ENCODE measurements at regions not wholly inside any gene's neighbourhood (a gene's known extent, or its start where the extent isn't known, plus 50 kb on each side); places are given as distances from the start of the nearest gene placed in this dataset.

DNA sequence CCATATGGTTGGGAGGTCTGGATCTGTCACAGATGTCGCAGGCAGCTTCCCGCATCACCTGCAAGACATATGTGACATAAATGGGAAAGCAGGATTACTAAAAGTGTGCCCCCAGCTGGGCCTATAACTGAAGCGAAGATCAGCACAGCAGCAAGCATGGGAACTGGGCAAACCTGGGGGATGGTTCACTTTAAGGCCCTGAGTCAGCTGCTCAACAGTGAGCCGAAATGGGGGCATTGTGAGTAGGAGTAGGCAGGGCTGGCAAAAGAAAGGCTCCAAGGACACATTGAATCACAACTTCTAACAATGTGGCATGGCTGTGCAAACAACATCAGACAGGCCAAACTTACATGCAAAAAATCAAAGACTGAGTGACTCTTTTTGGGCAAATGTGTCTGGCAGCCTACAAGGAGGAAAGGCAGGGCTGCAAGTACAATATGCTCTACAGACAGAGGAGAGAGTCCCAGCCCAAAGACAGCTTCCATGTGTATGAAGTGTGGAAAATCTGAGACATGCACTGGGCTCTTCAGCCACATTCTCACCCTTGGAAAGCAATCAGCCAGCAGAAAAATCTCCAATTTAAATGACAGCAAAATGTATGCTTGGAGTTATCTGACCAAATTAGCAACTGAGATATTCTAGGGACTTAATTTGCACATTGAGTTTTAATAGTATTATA is 531.0 kb upstream of the MMS22L start:
- no peak for DNase-seq (ENCODE audit: low read depth)

DNA sequence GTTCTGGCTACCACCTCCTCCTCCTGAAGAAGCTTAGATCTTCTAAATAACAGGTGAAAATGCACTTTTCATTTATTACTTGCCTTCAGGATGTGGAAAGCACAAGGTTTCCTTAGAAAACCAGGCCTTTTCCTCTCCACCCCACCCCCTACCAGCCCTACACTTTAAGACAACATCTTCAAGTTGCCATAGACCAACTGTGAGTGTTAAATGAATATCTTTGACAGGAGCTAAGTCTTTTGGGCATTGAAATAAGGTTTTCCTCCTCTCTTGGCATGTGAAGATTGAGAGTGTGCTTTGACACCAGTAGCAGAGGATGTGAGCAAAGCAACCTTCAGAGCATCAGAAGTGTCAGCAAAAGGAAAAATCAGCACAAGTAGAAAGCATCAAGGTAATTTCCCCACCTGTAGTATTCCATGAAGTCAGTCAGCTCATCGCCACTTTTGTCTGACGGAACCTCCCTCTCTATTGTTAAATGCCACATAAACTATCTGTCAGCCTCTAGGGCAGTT is 532.3 kb upstream of the MMS22L start:
- DNase-seq (ENCODE audit: low read depth) = no peak

DNA sequence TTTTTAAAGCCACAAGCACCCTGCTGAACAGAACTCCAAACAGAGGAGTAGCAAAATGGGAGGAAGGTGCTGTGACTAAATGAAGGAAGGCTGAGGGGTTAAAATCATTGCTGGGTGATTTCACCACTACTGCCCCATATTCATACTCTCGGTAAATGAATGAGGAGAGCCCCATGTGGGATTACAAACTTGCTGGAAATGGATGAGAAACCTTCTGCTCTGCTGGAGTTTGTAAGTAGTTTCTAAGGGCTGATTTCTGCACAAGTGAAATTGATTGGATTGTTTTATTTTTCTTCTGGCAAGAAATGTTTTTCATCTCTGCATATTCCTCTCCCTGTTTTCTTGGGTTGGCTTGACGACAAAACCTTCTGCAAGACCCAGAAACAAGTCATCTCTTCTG is 533.5 kb upstream of the MMS22L start:
- no peak for DNase-seq (ENCODE audit: low read depth)

- DNase-seq (ENCODE audit: low read depth) = no peak
These were observed 536.7 kb upstream of the MMS22L start for GRCh38 chr6:97819710-97820109.

DNA sequence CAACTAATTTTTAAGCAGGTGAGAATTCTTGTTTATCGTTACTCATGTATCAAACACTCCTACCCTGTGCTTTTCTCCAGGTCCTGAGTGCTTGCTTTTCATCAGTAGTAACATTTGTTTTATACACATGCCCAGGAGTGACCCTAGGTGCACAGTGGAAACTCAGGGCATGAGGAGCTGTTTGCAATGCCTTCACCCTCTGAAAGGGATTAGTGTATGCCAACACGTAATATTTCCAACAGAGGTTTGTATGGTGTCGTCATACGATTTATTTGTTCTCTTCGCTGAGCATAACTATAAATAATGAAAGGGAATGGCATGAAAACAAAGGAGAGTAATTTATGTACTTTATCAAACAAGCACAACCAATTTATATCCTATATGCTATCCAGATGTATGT is 537.4 kb upstream of the MMS22L start:
- no peak for DNase-seq (ENCODE audit: low read depth)

DNA sequence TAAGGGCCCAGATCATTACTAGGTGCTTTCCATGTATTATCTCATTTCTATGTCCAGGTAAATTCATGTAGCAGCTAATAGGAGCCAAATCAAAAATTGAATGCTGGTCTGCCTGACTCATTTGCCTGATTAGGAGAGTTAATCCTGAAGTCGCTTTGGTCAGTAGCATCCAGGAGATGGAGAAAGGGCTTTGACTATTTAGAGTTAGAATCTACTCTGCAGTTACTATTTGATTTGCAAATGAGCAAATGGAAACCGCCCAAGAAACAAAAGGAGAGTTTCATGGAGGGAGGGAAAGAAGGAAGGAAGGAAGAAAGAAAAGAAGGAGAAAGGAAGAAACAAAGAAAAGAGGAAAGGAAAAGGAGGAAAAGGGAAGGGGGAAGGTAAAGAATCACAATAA is 539.6 kb upstream of the MMS22L start:
- no peak for DNase-seq (ENCODE audit: low read depth)

GRCh38 chr6:97841763-97842162 is 558.7 kb upstream of the MMS22L start:
- no peak for DNase-seq (ENCODE audit: low read depth)

DNA sequence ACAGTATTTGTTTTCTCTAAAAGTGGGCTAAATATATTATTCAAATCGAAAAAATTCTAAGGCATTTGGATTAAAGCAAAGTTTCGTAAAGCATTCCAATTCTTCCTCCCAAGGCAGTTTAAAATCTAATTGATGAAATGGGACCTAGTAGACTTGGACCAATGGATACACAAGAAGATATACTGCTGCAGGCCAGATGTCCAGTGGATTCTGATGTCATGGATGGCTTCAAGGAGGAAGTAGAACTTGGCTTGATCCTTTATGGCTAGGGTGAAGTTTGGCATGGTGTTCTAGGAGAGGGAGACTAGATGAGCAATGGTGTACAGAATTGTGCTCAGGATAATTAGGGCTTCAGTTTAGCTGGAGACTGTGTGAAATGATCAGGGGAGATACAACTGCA is 559.5 kb upstream of the MMS22L start:
- DNase-seq (ENCODE audit: low read depth) = no peak

GRCh38 chr6:97849390-97849789 is 566.4 kb upstream of the MMS22L start:
- no peak for DNase-seq (ENCODE audit: low read depth)

DNA sequence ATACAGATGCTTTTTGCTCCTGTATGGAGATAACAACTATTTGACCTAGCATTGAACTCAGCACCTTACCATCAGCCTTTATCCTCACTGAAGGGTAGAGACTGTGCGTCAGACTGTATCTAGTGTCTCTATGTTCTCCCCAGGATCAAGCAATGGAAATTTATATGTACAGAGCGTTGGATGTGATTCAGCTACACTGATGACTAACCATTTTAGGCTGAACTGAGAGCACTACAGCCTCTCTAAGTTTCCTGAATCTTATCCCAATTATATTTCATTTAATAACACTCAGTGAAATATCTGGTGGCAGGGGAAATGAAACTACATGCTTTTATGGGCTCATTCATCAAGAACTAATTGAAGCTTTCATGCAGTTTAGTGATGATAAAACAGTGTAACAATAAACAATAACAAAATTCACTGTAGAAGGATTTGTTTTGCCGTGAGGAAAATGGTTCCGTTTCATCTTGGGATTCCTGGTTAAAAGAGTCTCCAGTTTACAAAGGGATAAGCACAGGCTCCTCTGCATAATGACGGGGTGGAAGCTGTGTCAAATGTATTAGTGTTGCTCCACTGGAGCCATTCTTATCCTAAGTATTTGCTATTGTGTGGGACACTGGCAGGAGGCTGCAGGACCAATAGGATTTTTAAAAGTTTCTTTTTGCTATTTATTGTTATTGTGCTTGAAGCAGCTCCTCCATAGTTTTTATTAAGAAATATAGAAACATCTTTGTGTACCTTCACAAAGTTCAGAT is 567.6 kb upstream of the MMS22L start:
- peak; percentile 1 for DNase-seq (ENCODE audit: low read depth)

- DNase-seq (ENCODE audit: low read depth) = no peak
These were observed 580.7 kb upstream of the MMS22L start for GRCh38 chr6:97863697-97864096.

DNA sequence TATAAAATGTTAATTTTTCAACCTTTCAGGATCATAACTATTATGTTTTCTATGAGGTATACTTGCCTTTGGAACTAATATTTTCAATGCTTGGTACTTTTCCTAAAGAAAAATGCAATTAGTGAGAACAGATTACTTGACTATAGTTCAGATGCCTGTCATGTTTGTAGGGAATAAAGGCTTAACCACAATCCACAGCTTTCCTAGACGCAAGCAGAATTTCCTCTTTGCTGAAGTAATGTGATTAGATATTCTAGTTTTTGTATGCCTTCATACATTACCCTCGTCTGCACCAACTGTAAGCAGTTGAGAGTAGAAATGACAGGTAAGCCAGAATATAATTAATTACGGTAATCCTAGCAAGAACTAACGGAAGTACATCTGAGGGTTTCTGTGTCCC is 581.4 kb upstream of the MMS22L start:
- no peak for DNase-seq (ENCODE audit: low read depth)

GRCh38 chr6:97864826-97865225 is 581.8 kb upstream of the MMS22L start:
- DNase-seq (ENCODE audit: low read depth) = no peak

DNA sequence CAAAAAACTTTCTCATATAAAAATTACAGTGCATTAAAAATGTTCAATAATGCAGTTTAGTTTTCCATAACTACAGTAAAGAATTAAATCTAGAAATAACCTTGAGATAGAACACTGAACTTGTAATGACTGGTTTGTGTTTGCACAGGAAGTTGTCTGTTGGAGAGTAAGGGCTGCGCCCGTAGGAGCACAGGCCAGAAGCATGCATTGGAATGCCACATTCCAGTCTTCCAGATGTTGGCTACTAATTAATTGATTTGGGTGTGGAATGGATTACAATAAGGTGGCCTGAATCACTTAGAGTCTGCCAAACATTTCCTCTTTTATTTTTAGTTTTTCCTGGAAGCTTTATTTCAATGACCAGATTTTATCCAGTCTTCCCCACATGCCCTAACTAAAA is 582.6 kb upstream of the MMS22L start:
- DNase-seq (ENCODE audit: low read depth) = no peak

- no peak for DNase-seq (ENCODE audit: low read depth)
These were observed 583.6 kb upstream of the MMS22L start for GRCh38 chr6:97866616-97867015.

DNA sequence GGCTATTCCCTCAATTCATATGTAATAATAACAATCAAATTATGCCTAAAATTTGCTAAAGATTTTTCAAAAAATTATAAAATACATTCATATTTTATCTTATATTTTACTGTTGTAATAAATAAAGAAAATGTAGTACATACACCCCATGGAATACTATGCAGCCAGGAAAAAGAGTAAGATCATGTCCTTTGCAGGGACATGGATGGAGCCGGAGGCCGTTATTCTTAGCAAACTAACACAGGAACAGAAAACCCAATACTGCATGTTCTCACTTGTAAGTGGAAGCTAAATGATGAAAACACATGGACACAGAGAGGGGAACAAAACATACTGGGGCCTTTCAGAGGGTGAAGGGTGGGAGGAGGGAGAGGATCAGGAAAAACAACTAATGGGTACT is 584.2 kb upstream of the MMS22L start:
- DNase-seq (ENCODE audit: low read depth) = no peak

DNA sequence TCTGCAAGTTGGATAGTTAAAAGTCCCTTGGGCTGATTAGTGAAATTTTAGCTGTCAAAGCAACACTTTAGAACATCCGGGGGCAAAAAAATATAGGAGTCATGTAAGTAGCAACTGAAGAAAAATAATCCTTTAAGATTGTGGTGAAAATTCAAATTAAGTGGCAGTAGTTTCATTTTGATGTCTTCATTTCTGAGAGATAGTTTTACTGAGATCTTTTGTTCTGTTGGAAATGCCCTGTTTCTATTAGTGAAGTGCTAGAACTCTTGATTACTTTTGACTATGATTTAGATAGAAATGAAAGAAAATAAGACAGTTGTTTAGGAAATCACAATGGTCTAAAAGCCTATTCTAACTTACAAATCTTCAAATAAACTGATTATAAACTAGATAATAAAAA is 587.3 kb upstream of the MMS22L start:
- no peak for DNase-seq (ENCODE audit: low read depth)

- no peak for DNase-seq (ENCODE audit: low read depth)
These were observed 593.7 kb upstream of the MMS22L start for GRCh38 chr6:97876711-97877110.

GRCh38 chr6:97882755-97883154 is 599.7 kb upstream of the MMS22L start:
- DNase-seq (ENCODE audit: low read depth) = no peak

- no peak for DNase-seq (ENCODE audit: low read depth)
These were observed 602.3 kb upstream of the MMS22L start for GRCh38 chr6:97885325-97885724.

- DNase-seq (ENCODE audit: low read depth) = no peak
These were observed 602.8 kb upstream of the MMS22L start for GRCh38 chr6:97885828-97886227.

- no peak for DNase-seq (ENCODE audit: low read depth)
These were observed 618.5 kb upstream of the MMS22L start for GRCh38 chr6:97901531-97901930.

DNA sequence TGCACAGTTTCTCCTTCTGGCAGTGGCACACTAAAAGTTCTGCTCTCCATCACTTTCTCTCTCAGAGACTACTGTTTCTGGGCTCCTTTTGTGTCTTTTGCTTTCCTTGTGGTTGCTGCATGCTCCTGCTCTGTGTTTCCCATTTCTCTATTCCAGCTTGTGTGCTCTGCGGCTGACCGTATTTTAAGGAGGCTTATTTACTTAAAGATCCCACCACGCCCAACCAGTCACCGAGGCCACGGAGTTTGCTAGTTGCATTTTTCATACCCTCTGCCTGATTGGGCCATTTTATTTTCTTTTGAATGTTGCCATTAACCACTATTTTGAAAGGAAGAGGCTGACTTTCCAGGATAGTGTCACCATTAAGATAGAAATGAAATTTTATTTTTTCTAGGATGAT is 626.4 kb upstream of the MMS22L start:
- no peak for DNase-seq (ENCODE audit: low read depth)

DNA sequence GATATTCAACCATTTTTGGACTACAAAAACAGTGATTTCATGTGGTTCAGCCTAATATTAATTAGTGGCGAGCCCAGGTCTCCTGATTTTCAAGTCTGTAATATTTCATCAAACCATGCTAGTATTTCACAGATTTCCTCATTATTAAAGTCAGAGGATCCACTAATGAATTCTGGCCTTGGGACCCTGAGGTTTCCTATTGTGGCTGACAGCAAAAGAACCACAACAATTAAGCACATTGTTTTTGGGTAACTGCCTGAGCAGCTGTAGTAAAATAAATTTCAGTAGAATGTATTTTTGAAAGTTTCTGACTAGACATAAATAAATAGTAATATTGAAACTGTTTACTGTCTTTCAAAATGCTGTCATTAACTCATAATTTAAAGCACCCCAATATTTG is 630.7 kb upstream of the MMS22L start:
- DNase-seq (ENCODE audit: low read depth) = no peak
